Hepatocyte (in vitro differentiated cells): ENCODE measurements at regions not wholly inside any gene's neighbourhood (a gene's known extent, or its start where the extent isn't known, plus 50 kb on each side); places are given as distances from the start of the nearest gene placed in this dataset.

Source experiments
- EZH2phosphoT487 ChIP-seq: fragments of 200-600 bp; sonication (generic); IDR thresholded peaks from one replicate; pipeline ENCODE4 v1.6.1; 2018; ENCODE audit warnings: antibody characterized with exemption, mild to moderate bottlenecking, low read depth, moderate library complexity; ENCODE audit not compliant: unreplicated experiment, severe bottlenecking
- TF ChIP-seq, protein P1 (sequence below): fragments of 200-600 bp; sonication (generic); IDR thresholded peaks from 2 replicates; pipeline ENCODE4 v1.5.1; 2016; ENCODE audit warnings: antibody characterized with exemption, mild to moderate bottlenecking; ENCODE audit not compliant: poor library complexity

DNA sequence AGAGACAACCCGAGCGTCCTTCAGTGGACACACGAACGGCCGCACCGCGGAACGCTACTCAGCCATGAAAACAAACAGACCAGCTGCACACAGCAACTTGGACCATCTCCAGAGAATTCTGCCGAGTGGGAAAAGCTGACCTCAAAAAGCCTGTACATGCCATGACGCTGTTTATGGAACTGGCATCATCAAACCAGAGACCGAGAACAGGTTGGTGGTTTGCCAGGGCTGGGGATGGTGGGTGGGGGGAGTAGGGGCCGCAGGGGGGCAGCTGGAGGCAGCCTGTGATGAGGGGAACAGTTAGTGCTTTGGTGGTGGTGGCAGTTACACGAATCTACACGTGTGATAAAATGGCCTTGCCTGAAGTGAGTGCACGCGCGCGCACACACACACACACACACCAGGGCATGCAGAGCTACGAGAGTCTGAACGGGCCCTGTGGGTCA is 169.8 kb downstream of the LAT start:
- TF ChIP-seq, protein P1, sequence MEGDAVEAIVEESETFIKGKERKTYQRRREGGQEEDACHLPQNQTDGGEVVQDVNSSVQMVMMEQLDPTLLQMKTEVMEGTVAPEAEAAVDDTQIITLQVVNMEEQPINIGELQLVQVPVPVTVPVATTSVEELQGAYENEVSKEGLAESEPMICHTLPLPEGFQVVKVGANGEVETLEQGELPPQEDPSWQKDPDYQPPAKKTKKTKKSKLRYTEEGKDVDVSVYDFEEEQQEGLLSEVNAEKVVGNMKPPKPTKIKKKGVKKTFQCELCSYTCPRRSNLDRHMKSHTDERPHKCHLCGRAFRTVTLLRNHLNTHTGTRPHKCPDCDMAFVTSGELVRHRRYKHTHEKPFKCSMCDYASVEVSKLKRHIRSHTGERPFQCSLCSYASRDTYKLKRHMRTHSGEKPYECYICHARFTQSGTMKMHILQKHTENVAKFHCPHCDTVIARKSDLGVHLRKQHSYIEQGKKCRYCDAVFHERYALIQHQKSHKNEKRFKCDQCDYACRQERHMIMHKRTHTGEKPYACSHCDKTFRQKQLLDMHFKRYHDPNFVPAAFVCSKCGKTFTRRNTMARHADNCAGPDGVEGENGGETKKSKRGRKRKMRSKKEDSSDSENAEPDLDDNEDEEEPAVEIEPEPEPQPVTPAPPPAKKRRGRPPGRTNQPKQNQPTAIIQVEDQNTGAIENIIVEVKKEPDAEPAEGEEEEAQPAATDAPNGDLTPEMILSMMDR, result no peak
- no peak for TF ChIP-seq EZH2phosphoT487
